ENCODE measurements at regions not wholly inside any gene's neighbourhood (a gene's known extent, or its start where the extent isn't known, plus 50 kb on each side); places are given as distances from the start of the nearest gene placed in this dataset.

- TF ChIP-seq, protein P1, sequence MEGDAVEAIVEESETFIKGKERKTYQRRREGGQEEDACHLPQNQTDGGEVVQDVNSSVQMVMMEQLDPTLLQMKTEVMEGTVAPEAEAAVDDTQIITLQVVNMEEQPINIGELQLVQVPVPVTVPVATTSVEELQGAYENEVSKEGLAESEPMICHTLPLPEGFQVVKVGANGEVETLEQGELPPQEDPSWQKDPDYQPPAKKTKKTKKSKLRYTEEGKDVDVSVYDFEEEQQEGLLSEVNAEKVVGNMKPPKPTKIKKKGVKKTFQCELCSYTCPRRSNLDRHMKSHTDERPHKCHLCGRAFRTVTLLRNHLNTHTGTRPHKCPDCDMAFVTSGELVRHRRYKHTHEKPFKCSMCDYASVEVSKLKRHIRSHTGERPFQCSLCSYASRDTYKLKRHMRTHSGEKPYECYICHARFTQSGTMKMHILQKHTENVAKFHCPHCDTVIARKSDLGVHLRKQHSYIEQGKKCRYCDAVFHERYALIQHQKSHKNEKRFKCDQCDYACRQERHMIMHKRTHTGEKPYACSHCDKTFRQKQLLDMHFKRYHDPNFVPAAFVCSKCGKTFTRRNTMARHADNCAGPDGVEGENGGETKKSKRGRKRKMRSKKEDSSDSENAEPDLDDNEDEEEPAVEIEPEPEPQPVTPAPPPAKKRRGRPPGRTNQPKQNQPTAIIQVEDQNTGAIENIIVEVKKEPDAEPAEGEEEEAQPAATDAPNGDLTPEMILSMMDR (IDR thresholded peaks at IDR 0.05), result no peak
- no peak for TF ChIP-seq POLR2AphosphoS5 (IDR thresholded peaks at IDR 0.05)
Measured at GRCh38 chr2:185676316-185676715, 62.3 kb upstream of the FSIP2 start.

All from prostate gland (tissue), 2 donors.